SH-SY5Y (cell line): ENCODE measurements at regions not wholly inside any gene's neighbourhood (a gene's known extent, or its start where the extent isn't known, plus 50 kb on each side); places are given as distances from the start of the nearest gene placed in this dataset.

Experiments
- GATA2 ChIP-seq: IDR thresholded peaks from 2 replicates; pipeline ENCODE4 v1.6.1; 2011; ENCODE audit warnings: mild to moderate bottlenecking, low read depth, low read length
- GATA3 ChIP-seq: IDR thresholded peaks from 2 replicates; pipeline ENCODE4 v1.6.1; 2011; ENCODE audit warnings: low read depth, mild to moderate bottlenecking, low read length, moderate library complexity

DNA sequence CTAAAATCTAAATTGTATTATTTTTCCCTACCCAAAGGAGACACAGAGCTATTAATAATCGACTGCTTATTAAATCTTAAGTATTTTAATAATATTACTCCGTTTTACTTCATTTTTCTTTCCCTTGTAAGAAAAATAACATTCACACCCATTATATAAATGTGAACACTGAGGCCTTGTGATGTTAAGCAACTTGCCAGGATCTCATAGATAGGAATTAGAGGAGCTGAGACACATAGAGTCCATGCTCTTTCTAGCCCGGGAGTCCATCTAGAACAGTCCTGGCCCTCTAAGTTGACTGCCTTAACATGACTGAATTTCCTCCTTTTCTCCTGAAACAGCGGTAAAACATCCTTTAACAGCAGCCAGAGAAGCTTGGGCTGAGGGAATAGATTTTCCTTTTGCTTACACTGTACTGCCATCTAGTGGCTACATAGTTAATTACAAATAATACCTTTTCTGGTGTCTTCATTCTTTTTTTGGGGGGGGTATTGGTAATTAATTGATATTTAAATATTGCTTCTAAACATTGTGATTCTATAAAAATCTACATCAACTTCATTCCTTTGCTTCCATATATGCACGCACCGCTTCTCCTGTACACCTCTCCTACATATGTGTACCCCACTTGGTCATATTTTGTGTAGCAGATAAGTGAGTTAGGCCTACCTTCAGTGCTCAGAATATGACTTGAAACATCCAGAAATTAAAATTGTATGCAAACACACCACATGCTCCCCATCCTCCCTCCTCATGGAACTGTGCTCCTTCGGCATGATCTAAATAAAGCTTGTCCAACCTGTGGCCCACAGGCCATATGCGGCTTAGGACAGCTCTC lies 125.8 kb upstream of the HNMT start:
- TF ChIP-seq GATA3 (no peak), GATA2 (no peak)

DNA sequence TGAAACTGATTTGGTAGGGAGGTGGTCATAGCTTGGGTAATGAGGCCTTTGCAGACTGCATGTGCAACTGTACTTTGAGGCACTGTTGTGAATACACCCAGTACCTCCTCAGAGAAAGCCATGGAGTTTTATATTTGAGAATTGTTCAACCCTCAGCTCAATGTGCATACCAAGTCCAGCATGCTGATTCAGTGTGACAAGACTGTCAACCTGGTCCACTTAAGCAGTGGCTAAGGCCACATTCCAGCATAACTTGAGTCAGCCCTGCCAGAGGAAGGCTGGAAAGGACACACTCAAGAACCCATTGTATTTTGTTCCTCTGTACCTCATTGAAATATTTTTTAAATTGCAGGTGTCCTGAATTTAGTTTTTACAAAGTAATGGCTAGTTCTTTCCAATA lies 121.8 kb upstream of the HNMT start:
- TF ChIP-seq GATA3, result no peak
- no peak for TF ChIP-seq GATA2

DNA sequence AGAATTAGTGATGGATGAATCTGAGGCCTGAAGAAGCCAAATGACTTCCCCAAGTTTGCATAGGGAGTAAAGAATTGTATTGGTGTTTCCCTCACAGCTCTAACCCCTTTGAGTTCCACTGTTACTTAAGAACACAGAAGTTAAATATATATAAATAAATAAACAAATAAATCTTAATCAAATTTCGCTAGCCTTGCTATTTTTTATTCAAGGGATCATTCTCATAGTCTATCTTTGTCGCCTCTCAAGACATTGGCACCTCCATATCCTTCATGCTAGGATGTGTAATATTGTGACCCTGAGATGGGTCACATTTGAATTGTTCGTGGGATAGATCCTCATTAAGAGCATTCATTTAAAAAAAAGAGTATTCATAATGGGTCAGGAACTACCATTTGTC lies 121.3 kb upstream of the HNMT start:
- TF ChIP-seq GATA3 (no peak), GATA2 (no peak)

DNA sequence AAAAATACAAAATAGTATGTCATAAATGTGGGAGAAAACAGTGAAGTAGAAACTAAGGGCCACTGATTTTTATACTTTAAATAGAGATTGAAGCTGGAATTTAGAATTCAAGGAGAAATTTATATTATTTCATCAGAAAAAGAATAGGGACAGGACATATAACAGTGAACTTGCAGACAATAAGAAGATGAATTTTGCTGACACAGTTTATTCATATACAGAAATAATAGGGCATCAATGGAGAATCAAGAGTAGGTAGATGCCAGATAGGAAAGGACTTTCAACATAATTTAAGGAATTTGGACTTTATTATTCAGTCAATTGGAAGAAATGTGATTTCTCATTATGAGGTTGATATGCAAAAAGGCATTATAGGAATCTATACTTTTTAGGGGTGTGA lies 118.9 kb upstream of the HNMT start:
- TF ChIP-seq GATA2 (no peak), GATA3 (no peak)

DNA sequence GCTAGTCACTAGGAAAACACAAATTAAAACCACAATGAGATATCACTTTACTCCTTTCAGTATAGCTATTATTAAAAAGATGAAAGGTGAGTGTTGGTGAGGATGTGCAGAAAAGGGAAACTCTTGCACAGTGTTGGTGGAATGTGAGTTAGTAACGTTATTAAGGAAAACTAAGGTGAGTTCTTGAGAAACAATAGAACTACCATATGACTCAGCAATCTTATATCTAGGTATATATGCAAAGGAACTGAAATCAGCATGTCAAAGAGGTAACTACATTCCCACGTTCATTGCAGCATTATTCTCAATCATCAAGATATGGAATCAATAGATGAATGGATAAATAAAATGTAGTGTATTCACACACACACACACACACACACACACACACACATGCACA lies 117.3 kb upstream of the HNMT start:
- TF ChIP-seq GATA2 (no peak), GATA3 (no peak)

DNA sequence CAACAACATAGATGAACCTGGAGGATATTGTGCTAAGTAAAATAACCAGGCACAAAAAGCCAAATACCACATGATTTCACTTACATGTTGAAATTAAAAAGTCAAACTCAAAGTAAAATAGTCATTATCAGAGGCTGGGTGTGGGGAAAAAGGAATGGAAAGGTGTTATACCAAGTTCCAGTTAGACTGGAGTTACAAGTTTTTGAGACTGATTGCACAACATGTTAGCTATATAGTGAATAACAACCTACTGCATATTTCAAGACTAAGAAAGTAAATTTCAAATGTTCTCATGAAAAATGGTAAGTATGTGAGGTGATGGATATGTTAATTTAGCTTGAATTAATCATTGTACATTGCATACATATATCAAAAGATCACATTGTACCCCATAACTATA lies 116.8 kb upstream of the HNMT start:
- TF ChIP-seq GATA2 (no peak), GATA3 (no peak)

DNA sequence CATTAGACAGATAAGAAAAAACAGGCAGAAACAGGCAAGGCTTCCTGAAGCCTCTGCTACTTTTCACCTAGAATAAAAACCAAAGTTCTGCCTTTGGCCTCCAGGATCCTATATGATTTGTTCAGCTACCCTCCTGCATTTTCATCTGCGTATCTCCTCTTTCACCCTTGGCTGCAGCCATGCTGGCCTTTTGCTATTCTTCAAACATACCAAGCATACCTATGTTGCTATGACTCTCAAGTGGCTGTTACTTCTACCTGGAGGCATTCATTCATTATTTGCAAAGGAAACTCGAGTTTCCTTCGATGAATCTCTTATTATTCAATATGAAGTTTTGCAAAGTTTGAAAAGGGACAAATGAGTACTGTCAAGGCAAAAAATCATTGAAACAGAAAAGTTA lies 106.4 kb upstream of the HNMT start:
- no peak for TF ChIP-seq GATA3

DNA sequence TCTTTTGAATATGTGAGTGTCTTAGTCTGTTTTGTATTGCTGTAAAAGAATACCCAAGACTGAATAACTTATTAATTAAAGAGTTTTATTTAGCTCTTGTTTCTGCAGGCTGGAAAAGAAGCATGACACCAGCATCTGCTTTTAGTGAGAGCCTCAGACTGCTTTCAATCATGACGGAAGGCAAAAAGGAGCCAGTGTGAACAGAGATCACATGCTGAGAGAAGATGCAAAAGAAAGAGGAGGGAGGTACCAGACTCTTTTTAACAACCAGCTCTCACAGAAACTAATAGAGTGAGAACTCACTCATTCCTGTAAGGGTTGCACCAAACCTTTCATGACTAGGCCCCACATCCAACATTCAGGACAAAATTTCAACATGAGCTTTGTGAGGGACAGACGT lies 101.6 kb upstream of the HNMT start:
- TF ChIP-seq GATA2 (no peak), GATA3 (no peak)

DNA sequence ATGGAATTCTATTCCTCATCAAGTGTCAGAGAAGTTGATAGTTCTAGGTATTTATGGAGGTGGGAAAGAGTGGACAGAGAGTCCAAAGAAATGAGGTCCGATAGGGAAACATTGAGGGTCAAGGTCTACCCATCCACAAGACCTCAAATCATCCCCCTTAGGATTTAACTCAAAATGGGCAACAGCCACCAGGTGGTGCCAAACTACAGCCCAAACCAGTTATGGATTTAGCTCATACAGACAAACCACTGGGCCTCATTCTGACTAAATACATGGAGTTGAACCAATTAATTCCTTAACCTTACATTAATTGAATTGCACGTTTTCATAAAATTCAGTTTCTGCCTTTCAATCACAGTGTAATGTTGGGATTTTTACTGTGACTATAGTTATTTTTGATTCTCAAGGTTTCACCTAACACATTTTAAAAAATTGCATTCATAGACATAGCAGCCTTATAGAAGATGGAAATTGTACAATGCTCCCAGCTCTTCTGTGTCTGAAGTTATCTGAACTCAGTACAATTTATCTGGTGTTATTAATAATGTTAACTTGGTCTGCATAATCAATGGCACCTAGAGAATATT lies 98.2 kb upstream of the HNMT start:
- no peak for TF ChIP-seq GATA2
- TF ChIP-seq GATA3, result no peak

DNA sequence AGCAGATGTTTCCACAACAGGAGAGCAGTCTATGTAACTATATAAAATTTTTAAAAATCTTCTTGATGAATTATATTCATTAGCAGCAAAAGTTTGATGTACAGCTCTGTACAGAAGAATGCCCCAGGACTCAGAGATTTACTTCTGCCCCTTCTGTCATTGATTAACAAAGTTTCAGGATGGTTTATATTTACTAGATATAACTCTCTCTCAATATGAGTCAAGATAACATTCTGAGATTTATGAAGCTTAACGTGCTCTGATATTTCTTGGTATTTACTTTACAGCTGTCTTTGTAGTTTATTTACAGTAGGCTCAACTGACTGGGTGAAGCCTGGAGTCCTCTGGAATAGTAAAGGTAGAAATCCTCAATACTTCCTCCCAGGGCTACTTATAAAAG lies 93.6 kb upstream of the HNMT start:
- TF ChIP-seq GATA3 (no peak), GATA2 (no peak)

DNA sequence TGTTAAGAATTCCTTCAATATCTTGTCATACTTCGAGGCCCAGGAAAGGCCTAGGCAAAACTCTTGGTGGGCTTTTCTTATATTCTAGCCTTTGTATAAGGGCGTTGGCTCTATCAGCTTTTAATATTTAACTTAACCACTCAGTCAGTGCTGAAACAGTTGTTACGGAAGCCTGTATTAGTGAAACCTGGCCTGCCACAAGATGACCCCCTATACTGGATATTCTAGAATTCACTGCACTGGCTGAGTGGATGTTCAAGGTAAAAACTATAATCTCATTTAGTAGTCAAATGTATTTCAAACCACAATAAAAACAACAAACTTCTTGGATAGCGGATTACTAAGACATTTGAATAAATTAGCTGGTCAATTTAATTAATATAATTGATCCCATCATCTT lies 91.7 kb upstream of the HNMT start:
- TF ChIP-seq GATA3, result no peak
- no peak for TF ChIP-seq GATA2

DNA sequence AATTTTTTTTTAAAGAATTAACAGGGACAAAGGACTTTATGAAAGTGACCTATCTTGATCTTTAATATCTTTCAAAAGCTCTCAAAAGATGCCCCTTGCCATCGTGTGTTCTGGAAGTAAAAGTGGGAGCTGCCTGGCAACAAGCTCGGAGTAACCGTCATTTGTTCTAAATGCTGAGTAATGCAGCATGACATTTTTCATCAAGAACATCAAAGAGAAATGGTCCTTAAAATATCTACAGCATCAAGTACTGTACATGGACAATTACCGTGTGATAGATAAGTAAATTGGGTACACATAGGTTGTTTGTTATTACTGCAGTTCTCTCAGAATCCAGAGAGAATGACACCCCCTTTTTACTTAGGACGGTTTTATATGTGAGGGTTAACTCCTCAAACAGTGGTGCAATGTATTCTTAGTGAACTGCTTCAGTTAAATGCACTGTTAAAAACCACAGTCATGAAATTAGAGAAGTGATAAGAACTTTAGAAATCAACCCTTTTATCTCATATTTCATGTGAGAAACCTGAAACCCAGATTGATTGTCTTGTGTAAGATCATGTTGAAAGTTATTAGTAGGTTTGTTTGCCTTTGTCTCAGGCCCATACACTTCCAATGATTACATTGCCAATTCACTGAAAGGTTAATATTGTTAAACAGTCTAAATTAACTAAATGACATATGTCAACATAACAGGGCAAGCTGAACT lies 90.6 kb upstream of the HNMT start:
- TF ChIP-seq GATA3, result no peak

DNA sequence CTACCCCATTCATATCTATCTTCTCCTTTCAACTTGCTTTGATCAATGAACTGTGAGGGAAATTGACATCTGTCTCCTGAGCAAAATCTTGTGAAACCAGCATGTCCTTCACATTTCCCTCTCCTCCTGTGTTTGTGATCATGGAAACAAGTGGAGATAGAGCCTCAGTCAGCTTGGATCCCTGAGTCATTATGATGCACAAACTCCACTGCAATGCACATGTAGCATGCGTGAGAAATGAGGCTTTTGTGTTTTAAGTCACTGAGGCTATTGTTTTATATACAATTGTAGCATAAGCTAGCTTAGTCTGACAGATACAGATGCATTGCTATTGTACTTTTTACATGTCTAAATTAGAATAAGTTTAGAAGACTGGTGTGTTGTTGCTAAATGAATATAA lies 85.2 kb upstream of the HNMT start:
- TF ChIP-seq GATA3, result no peak
- TF ChIP-seq GATA2, result no peak

DNA sequence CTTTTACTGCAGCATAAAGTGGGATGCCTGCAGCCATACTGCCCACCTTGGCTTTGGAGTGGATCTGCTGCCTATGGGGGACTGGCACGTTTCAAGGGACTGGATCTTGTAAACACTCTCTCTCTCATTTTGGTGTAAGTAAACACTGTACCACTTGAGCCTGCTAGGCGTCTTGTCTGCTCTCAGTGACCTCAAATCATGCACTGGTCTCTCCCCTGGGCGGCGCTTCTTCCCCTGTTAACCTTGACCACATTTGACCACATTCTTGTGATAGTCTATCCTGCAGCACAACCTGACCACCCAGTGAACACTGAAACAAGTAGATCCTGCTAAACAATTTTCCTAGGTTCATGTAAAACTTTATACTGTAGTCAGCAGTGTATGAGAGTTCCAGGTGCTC lies 82.6 kb upstream of the HNMT start:
- TF ChIP-seq GATA3, result no peak
- TF ChIP-seq GATA2, result no peak
